ENCODE measurements at regions not wholly inside any gene's neighbourhood (a gene's known extent, or its start where the extent isn't known, plus 50 kb on each side); places are given as distances from the start of the nearest gene placed in this dataset.
A peak's percentile ranks its signal among the peaks of the same experiment; 100 is the strongest.

DNA sequence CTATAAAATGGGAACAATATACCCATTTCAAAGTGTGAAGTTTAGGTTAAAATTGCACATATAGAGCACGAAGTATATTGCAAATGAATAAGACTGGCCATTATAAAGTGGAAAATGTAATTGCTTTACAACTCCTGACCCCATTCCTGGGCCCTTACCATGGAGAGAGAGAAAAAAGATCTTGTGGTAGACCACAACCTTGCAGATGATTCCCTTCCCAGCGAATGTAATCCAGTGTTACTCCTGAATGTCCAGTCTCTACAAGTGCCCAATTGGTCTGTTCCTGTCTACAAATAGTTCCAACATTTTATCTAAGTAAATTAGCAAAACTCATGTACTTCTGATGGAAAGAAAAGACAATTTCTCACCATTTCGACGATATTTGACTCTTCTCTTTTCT, 184.1 kb upstream of the LNX1 start:
- Histone ChIP-seq H3K36me3 (replicated peaks) (no peaks in the 10 kb centered on the region), H3K27me3 (replicated peaks) (no peaks in the 10 kb centered on the region), H3K4me3 (ENCODE audit: low read depth, low read length) (no peak overlapping the region), H3K27ac (no peak overlapping the region)
- in situ Hi-C loops (cut with HindIII; ENCODE audit: low pct_ligation_motif_present, low sequenced_read_pairs) = no loop called here
- TF ChIP-seq, protein P1, sequence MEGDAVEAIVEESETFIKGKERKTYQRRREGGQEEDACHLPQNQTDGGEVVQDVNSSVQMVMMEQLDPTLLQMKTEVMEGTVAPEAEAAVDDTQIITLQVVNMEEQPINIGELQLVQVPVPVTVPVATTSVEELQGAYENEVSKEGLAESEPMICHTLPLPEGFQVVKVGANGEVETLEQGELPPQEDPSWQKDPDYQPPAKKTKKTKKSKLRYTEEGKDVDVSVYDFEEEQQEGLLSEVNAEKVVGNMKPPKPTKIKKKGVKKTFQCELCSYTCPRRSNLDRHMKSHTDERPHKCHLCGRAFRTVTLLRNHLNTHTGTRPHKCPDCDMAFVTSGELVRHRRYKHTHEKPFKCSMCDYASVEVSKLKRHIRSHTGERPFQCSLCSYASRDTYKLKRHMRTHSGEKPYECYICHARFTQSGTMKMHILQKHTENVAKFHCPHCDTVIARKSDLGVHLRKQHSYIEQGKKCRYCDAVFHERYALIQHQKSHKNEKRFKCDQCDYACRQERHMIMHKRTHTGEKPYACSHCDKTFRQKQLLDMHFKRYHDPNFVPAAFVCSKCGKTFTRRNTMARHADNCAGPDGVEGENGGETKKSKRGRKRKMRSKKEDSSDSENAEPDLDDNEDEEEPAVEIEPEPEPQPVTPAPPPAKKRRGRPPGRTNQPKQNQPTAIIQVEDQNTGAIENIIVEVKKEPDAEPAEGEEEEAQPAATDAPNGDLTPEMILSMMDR (IDR thresholded peaks at IDR 0.05; ENCODE audit: low read depth, low read length, missing control alignments) = no peak
- no peak for DNase-seq

DNA sequence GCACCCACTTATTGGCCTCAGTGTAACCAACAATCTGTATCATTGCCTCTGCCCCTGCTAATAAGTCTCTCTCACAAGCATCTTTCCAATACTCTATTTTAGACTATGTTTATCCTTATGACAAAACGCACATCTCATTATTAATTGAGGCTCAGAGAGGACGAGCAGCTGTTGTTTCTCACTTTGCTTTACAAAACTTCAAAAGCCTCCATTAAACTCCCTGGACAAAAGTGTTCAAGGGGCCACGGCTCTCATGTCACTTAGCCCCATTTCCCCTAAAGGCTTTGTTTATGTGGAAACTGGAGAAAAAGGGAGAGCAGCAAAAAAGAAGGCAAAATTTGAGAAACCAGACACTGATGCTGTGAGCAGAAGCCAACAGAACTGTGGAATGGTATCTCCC, 180.0 kb upstream of the LNX1 start:
- TF ChIP-seq, protein P1 (IDR thresholded peaks at IDR 0.05; ENCODE audit: low read depth, low read length, missing control alignments) = no peak
- H3K27me3 ChIP-seq (replicated peaks) = no peaks in the 10 kb centered on the region
- H3K4me3 ChIP-seq (ENCODE audit: low read depth, low read length) = no peak overlapping the region
- in situ Hi-C loops (cut with HindIII; ENCODE audit: low pct_ligation_motif_present, low sequenced_read_pairs) = no loop called here
- H3K27ac ChIP-seq = no peak overlapping the region
- H3K36me3 ChIP-seq (replicated peaks) = no peaks in the 10 kb centered on the region
- no peak for DNase-seq

DNA sequence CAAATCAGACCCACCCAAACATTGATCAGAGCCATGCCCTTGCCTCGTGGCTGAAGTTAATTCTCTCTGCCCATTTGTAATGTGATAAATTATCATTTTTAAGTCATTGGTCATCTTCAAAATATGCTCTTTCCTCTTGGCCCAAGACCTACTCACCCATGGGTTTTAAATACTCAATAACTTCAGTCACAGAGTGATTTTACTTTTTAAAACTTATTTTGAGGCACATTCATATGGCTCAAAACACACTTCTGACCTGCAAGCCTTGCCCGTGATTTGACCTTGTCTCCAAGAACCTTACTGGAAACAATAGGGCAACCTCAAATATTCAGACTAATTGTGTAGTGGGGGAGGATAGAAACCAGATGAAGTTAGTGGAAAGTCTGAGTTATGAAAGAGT, 176.2 kb upstream of the LNX1 start:
- Histone ChIP-seq H3K27me3 (replicated peaks) (no peaks in the 10 kb centered on the region), H3K36me3 (replicated peaks) (no peaks in the 10 kb centered on the region), H3K4me3 (ENCODE audit: low read depth, low read length) (no peak overlapping the region), H3K27ac (no peak overlapping the region)
- TF ChIP-seq, protein P1 (IDR thresholded peaks at IDR 0.05; ENCODE audit: low read depth, low read length, missing control alignments) = no peak
- no peak for DNase-seq
- in situ Hi-C loops (cut with HindIII; ENCODE audit: low pct_ligation_motif_present, low sequenced_read_pairs) = no loop called here

DNA sequence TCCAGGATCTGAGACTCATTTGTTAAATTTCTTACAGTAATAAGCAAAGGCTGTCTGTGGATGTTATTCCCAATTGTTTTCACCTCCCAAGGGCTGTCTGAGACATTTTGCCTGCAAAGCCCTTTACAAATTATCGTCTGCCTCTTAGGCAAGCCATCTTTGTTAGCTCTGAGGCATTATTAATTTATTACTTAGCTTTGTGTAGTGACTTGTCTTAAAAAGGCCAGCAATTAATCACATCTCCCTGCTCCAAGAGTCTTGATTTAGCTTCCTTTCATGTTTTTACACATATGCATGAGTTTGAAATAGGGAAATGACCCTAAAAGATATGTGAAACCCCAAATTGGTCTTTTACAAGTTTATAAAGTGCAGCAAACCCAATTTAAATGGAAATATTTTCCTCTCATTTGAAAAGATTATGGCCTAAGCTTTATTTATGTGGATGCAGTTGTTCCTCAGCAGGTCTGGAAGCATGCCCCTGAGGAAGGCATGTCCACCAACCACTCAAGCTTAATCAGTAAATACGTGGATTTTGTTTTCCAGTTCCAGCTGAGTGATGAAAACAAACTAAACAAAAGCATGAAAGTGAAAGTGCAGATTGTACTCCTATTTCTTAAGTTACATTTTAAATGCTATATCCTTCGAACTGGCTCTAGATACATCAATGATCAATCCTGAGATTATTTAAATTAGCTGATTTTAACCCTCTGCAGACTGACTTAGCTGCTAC, 173.6 kb upstream of the LNX1 start:
- in situ Hi-C loops (cut with HindIII; ENCODE audit: low pct_ligation_motif_present, low sequenced_read_pairs) = no loop called here
- TF ChIP-seq, protein P1 (IDR thresholded peaks at IDR 0.05; ENCODE audit: low read depth, low read length, missing control alignments) = no peak
- Histone ChIP-seq H3K27me3 (replicated peaks) (no peaks in the 10 kb centered on the region), H3K27ac (peak overlapping the region; percentile 42), H3K4me3 (ENCODE audit: low read depth, low read length) (no peak overlapping the region), H3K36me3 (replicated peaks) (no peaks in the 10 kb centered on the region)
- DNase-seq = no peak

DNA sequence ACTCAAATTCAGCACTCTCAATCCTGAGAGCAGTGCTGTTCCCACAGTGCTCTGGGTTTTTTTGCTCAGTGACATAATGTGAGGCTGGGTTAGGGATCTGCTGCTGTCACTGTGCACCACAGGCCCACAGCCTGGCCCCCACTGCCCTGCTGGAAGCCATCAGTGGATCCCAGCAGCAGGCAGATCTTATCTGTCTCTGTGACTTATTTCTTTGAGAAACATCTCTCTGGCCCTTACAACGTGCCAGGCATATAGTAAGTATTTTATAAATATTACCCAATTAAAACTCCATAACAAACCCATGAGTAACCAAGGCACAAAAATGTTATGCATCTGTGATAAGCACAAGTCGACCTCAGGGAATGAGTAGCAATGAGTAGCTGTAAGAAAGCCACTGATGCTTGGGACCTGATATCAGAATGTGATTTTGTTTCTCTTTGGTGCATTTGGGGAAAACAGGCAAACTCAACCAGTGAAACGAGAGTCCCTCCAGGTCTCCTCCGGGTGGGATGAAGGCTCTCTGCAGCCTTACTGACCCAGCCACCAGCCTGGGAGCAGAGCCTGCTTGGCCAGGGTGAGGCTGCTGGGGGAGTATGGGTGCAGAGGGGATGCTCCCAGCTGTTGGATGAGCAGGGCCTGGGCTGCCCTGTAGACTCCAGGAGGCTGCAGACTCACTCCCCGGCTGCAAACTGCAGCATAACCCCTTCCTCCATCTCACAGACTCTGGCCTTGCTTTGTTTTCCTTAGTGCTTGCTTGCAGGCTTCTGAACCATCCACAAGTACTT, 172.7 kb upstream of the LNX1 start:
- H3K27me3 ChIP-seq (replicated peaks) = no peaks in the 10 kb centered on the region
- no peak overlapping the region for H3K4me3 ChIP-seq (ENCODE audit: low read depth, low read length)
- in situ Hi-C loops (cut with HindIII; ENCODE audit: low pct_ligation_motif_present, low sequenced_read_pairs) = no loop called here
- TF ChIP-seq, protein P1 (IDR thresholded peaks at IDR 0.05; ENCODE audit: low read depth, low read length, missing control alignments) = no peak
- H3K36me3 ChIP-seq (replicated peaks) = no peaks in the 10 kb centered on the region
- peak; percentile 82 for DNase-seq
- H3K27ac ChIP-seq = peak overlapping the region; percentile 42

All from brain microvascular endothelial cell (primary cell).